HG03442 (cell line): ENCODE measurements at regions not wholly inside any gene's neighbourhood (a gene's known extent, or its start where the extent isn't known, plus 50 kb on each side); places are given as distances from the start of the nearest gene placed in this dataset.
A peak's percentile ranks its signal among the peaks of the same experiment; 100 is the strongest.

Experiments used
- ATAC-seq: cut with Tn5 transposase; IDR thresholded peaks from one replicate; pipeline ENCODE4 v1.9.1; 2021; ENCODE audit warnings: mild to moderate bottlenecking, moderate library complexity; ENCODE audit not compliant: unreplicated experiment

DNA sequence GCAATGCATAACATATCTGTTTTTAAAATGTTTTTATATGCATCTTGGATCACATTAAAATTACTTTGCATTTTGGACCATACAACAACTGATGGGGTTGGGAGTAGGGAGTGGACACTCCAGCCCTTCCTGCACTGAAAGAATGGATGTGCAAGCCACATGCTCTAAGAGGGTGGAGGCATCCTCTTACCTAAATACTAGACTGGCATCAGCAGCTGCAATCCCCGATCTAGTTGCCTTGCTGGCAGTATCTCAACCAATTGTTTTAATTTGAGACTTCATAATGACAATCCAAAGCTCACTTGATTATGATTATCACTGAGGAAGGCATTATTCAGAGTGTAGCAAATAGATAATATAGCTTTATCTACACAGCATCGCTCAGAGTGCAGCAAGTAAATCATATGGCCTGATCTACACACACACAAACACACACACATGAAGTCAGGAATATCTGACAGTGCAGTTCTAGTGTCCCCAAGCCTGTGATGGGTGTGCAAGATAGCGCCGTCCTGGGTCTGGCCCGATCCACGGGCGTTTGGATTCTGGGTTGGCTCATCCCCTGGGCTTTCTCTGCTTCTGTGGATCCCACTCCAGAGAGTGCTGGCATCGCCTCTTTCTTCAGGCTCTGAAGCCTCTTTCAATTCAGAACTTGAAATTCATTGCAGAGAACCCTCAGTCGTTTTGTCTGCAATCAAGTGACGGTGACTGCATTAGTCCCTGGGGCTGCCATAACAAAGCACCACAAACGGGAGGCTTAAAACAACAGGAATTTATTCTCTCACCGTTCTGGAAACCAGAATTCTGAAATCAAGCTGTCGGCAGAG is 181.3 kb downstream of the ETS2 start:
- no peak for ATAC-seq

DNA sequence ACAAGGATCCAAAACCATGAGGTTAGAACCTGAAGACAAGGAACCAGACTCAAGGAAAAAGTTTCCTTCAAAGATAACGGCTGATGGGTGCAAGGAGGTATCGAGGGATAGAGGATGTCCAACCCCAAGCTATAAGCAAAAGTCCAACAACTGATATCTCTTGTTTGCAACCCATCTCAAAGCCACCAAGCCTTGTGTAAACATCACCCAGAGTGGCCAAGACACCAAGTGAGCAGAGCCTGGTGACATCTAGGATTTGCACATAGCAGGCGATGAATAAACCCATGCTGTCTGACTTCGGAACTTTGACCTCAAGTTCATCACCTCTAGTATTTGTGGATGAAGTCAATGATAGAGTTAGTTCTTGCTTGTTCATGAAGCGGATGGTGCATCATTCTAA is 180.7 kb downstream of the ETS2 start:
- no peak for ATAC-seq

DNA sequence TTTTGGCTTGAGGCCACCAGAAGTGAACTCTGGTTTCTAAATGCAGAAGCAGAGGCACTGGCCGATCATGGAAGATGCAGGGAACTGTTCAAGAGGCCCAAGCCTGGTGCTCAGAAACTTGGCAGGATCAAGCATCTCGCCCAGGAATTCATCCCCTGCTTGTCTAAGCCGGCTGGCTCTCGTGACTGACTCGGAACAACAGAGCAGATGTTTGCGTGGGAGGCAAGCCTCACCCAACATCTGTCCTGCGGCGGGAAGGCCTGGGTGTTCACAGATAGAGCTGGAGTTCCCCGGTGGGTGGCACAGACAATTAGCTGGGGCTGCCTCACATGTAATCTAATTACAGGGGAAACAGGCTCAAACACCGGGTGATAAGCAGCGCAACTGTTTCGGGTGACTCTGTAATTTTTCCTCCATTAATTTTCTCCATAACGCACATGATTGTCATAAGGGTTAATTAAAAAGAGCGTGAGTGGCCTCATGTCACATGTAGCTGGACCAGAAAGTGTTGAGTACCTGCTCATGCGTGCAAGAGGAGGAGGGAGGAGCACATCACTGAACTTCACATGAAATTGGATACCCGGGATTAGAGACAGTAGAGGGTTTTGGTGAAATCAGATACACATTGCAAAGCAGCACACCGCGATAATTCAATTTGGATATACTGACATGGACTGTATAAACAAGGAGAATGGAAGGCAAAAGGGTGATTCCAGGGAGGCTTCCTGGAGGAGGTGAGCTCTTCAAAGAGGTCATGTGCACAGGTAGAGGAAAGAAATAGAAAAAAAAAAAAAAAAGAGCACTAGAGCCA is 180.0 kb downstream of the ETS2 start:
- ATAC-seq = peak; percentile 50

DNA sequence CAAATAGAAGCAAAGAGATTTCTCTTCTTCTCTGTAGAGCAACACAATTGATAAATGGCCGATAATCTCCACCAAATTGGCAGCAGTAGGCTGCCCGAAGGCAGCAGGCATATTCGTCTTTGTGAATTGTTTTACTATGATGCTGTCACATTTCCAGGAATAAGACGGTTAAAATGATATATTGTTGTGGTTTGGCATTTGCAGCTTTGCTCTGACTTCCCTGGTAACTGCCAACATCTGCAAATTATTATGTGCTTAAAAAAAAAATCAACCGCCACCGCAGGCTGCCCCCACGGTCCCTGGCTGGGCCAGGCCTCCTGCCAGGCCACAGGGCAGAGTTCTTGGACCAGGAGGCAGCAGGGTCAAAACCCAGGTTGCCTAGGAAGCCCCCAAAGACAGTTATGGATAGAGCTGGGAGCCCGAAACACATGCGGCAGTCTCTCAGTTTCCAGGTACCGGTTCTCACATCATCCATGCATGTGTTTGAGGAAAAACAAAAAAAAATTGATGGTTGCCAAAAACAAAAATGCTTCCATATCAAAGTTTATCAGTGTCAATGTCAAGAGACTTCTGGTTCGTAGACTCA is 179.3 kb downstream of the ETS2 start:
- no peak for ATAC-seq

DNA sequence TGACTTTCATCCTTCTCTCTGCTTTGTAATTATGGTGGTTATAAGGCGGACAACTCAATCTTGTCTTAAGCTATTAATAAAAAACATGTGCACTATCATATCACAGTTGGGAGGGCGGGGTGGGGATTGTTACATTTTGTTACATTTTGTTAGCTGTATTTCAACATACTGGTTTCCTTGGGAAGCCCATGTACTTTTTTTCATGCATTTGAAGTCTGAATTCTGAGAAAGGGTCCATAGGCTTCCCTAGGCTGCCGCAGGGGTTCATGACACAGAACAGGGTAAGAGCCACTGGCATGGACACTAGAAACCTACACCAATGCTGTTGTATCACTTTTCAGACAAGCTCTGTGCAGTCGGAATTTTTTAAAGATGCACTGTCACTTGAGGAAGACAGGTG is 178.8 kb downstream of the ETS2 start:
- no peak for ATAC-seq

DNA sequence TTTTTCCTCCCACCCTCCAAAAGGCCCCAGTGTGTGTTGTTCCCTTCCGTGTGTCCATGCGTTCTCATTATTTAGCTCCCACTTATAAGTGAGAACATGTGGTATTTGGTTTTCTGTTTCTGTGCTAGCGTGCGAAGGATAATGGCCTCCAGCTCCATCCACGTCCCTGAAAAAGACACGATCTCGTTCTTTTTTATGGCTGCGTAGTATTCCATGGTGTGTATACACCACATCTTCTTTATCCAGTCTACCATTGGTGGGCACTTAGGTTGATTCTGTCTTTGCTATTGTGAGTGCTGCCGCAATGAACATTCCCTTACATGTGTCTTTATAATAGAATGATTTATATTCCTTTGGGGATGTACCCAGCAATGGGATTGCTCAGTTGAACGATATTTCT is 177.8 kb downstream of the ETS2 start:
- ATAC-seq = no peak

DNA sequence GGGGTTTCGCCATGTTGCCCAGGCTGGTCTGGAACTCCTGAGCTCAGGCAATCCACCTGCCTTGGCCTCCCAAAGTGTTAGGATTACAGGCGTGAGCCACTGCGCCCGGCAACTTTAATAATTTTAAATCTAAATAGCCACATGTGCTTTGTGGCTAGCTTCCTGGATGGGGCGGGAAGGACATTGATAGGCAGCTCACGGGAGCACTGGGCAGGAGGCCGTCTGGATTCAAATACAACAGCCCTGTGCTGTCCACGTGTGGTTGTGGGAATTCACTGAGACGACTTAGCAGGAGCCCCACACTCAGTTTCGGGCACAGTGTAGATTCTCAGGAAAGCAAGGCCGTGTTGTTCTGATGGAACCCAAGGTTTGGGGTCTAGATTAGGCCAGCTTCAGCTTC is 177.1 kb downstream of the ETS2 start:
- ATAC-seq = no peak

DNA sequence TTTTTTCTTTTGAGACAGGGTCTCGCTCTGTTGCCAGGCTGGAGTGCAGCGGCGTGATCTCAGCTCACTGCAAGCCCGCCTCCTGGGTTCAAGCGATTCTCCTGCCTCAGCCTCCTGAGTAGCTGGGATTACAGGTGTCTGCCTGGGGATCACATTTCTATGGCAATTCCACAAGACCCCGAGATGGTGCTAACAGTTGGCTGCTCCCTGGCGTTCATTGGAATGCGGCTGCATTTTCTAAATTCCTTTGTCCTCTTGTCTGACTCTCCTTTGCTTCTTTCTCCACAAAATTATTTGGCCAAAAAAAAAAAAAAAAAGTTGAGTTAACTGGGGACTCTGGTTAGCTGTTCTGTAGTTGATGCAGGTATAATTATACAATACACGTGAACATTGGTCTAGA is 176.4 kb downstream of the ETS2 start:
- no peak for ATAC-seq

DNA sequence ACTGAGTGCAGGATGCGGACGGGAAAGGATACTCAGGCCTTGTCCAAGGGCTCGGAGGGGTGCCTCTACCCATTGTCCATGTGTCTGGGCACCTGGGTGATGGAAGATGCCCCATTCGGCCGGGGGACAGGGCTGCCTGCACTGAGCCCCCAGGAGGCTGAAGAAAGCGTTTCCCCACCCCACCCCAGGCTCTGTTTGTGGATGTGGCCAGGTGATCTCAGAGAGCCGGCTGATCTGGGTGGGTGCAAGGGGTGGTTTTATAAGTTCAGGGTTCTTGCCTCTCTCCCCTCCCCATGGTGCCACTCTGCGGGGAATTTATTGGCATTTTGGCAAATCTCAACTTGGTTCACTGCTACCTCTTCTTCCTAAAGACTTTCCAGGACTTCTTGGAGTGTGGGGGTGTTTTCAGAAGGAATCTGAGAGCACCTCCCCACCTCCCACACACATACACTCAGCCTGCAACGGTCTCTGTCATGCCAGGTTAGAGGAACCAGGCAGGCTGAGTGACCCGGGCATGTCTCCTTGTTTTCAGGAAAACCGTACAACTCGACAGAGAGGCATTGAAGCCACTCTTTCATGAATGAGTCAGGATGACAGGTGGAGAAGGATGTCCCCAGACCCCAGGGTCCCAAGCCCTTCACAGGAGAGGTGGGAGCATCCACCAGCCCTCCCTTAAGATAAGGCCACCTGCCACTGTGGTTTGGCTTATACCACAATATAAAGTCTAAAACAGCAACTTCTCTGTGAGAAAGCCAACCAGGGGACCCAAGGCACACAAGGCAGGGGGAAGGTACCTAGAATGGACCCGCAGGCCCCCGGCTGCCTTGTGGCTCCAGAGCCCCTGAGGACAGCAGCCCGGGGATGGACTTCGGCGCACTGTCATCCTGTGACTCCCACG is 174.9 kb downstream of the ETS2 start:
- no peak for ATAC-seq

DNA sequence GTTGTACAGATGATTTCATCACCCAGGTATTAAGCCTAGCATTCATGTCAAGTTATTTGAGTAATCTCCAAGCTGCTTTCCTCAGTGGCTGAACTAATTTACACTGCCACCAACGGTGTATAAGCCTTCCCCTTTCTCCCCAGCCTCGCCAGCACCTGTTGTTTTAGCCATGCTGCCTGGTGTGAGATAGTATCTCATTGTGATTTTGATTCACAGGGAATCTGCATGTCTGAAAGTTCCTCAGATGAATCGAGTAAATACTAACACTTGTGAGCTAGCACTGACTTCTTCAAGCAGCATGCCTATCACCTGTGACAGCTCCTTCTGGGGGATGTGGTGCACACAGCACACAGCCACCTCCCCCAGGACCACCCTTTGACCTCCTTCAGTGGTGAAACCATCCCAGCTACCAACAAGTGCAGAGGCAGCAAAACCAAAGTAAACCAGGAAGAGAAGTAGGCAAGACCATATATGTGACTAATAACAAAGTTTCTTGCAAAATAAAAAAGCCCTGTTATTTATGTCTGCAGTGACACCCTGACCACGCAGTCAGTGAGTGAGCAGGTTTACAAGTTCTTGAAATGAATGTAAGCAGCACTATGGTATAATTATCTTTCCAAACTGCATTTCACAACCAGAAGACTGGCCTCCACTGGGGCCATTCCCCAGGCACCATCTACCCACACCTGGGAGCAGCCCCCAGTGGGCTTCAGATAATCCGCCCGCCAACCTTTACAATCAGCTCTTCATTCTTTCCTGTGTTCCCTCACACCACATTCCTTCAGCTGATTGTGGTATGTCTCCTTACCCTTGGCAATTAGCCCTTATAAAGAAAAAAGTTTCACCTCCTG is 173.8 kb downstream of the ETS2 start:
- ATAC-seq = peak; percentile 50

DNA sequence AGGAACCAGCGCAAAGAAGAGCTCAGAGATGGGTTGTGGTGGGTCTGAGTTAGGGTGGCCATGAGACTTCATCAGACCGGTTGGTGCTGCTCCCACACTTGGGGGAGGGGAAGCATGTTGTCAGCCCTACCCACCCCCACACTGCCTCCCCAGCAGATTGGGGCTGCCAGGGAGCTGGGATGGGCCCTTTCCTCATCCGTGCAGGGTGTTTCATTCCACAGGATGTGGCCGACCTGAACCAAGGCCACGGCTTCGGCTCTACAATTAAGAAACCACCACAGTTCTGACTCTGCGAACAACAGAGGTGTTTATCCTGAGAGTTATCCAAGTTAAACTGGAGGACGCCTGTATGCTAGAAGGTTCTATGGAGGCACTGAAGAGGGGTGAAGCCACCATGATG is 171.2 kb downstream of the ETS2 start:
- no peak for ATAC-seq

DNA sequence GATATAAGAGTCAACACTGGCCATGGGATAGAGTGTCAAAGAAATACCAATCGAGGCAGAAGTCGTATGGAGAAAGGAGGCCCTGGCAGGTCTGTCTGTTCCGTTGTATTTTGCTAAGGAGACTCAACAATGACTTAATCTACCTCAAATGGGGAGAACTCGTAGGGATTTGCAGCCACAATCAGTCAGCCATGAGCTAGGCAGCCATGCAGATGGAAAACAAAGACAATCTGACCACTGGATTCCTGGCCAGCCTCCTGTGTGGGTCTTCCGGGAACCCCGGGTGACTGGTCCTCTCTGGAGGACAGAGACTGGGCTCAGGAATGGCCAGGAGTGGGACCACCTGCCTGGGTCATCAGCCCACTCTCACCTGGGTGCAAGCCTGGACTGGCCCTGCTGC is 167.8 kb downstream of the ETS2 start:
- ATAC-seq = no peak

DNA sequence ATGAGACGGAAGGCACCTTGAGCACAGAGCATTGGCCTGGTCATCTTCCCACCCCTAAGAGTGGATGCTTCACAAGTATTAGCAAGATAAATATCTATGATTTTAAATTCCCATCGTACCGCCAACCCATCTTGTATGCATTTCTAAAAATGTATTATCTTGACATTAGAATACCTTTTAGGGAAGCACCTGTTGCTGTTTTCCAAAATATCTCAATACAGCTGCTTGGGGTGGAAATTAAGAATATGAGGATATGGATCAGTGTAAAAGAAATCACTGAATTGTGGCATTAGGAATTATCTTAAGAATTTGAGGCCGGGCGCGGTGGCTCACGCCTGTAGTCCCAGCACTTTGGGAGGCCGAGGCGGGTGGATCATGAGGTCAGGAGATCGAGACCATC is 166.3 kb downstream of the ETS2 start:
- ATAC-seq = no peak

DNA sequence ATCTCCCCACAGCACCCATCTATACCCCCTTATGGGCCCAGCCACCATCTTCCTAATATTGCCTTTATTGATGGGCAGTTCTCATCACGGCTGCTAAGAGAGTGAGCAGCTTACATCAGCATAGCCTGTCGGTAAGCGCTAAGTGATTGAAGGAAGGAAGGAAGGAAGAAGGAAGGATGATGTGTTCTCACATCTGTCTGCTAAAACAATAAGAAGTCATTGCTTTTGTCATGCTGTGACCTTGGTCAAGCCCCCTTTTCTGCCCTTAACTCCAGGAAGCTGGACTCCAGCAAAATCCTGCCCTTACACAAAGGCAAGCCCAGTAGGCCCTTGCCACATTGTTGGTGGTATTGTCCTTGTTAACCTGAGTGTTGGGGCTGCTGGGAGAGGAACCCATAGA is 165.0 kb downstream of the ETS2 start:
- no peak for ATAC-seq

DNA sequence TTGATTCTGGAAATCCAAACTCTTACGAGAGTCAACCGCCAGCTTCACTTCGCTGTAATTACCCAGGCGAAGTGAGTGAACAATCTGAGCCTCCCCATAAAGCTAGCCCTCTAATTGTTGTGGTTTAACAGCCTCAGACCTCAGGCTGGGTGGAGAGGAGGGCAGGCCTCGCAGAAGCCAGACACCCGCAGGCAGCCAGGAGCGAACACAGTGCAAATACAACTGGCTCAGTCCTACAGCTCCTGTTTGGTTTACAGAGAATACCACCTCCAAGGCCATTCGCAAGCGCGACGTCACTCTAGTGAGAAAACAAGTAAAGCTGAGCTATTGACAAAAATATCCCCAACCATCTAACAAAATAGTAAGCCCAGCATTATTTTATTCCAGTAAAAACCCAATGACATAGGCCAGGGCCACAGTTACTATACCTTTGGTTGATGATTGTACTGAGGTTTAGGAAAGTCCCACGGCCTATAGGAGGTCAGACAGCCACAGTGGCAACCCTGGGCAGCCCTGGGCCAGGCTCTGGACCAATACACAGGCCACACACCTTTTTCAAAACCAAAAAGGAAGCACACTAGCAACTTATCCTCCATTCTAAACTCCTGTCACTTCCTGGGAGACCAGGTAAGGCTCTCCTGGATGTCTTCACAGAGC is 163.3 kb downstream of the ETS2 start:
- ATAC-seq = no peak

DNA sequence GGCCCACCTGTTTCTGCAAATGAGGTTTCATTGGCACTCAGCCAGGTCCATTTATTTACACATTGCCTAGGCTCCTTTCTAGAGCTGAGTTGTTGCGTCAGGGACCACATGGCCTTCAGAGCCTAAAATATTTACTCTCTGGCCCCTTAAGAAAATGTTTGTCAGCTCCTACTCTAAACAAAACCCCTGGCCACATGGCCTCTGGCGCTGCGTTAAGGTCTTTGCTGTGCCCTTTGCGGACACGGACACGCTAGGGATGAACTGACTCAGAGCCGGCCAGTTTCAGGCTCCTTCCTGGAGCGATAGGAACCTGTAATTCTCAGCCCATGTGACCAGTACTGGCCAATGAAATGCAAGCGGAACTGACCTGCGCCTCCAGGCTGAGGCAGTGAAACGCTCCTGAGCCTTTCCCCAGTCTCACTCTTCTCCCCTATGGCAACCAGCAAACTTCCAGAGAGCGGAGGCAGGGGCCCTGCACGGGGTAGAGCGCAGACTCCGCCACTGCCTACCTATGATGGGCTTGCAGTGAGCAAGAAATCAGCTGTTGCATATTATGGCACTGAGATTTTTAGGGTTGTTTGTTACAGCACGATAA is 160.3 kb downstream of the ETS2 start:
- no peak for ATAC-seq

DNA sequence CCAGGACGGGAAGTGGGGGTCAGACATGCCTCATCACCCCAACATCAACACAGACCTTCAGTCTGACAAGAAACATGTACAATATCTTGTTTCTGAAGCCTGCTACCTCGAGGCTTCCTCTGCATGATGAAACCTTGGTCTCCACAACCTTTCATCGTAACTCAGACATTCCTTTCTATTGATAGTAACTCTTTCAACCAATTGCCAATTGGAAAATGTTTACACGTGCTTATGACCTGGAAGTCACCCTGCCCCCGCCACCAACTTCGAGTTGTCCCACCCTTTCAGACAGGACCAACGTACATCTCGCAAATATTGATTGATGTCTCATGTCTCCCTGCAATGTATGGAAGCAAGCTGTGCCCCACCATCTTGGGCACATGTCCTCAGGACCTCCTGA is 159.5 kb downstream of the ETS2 start:
- ATAC-seq = no peak

DNA sequence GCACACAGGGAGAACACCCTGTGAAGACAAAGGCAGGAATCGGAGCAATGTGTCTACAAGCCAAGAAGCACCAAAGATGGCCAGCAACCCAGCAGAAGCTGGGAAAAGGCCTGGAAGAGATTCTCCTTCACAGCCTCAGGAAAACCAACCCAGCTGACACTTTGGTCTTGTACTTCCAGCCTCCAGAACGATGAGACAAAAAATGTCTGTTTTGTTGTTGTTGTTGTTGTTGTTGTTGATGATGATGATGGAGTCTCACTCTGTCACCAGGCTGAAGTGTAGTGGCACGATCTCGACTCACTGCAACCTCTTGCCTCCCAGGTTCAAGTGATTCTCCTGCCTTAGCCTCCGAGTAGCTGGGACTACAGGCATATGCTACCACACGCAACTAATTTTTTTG is 157.3 kb downstream of the ETS2 start:
- ATAC-seq = no peak

DNA sequence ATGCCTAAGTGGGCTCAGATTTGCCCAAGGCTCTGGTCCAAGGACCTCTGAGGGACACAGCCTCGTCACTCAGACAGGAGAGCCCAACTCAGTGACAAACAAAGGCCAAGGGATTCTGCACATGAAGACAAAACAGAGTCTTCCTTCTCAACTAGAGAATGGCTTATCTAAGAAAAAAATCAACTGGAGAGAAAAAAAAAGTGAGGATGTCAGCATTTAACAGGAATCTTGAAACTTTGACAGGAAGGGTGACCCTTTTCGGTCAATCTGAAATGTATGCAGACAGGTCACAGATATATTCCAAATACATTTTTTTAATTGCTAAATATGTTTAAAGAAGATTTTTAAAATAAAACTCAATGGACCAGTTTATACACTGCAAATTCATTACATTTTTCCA is 154.5 kb downstream of the ETS2 start:
- ATAC-seq = no peak
